GM13976 (cell line): ENCODE measurements at regions not wholly inside any gene's neighbourhood (a gene's known extent, or its start where the extent isn't known, plus 50 kb on each side); places are given as distances from the start of the nearest gene placed in this dataset.

ENCODE experiments used
- DNase-seq: peaks from one replicate; pipeline ENCODE4 v3.0.0; 2012; ENCODE audit warnings: low spot score
- CTCF ChIP-seq: IDR thresholded peaks from 2 replicates; pipeline ENCODE4 v1.5.1; 2012; ENCODE audit warnings: borderline replicate concordance, mild to moderate bottlenecking; ENCODE audit not compliant: insufficient read depth; ENCODE audit errors: extremely low read depth, missing control alignments, control extremely low read depth
- in situ Hi-C: fragments of 300-500 bp; cut with MboI; formaldehyde crosslinking; loops from one replicate; pipeline ENCODE4 v1.12.0; 2022; ENCODE audit warnings: low sequenced_read_pairs, mixed read lengths, inconsistent platforms; ENCODE audit not compliant: unreplicated experiment

- in situ Hi-C loops = no loop called here
- DNase-seq = no peak
- TF ChIP-seq CTCF = no peak
These were observed 858.7 kb downstream of the USP25 start for GRCh38 chr21:16588433-16588860.

DNA sequence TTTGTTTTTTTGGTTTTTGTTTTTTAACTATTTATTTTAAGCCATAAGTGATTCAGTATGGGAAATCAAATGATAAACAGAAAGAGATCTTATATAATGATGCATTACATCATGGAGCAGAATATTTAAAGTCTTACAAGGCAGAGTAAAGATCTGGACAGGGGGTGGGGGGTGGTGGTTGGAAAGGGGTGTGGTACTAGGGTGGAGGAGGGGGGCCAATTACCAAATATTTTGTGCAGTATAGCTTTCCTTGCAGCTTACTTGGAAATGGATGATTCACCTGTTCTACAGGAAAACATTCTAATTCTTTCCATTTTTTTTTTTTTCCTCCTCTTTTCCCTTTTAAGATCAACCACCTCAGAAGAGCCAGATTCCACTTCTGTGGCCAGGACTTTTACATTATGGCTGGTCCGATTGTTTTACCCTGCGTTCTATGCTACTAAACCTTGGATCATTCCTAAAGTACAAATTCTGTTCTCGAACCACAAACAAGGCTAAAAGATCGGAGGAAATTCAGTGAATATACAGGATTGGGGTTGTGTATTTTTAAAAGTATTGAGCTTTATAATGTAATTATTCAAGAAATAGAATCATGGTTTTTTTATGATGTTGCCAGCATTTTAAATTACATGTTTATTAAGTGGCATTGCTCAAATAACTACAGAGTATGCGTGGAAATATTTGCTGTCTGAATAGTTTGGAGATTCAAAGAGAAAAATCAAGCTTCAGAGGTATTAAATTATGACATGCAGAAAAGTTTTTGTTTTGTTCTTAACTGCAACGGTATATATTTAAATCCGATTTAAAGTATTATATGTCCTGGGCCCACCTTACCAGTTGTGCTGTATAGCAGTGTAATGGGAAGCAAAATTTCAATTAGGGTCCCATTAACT lies 859.5 kb downstream of the USP25 start:
- in situ Hi-C loops = no loop called here
- no peak for DNase-seq
- TF ChIP-seq CTCF = no peak

GRCh38 chr21:16590186-16590585 lies 860.4 kb downstream of the USP25 start:
- no peak for DNase-seq
- TF ChIP-seq CTCF = no peak
- in situ Hi-C loops = no loop called here

DNA sequence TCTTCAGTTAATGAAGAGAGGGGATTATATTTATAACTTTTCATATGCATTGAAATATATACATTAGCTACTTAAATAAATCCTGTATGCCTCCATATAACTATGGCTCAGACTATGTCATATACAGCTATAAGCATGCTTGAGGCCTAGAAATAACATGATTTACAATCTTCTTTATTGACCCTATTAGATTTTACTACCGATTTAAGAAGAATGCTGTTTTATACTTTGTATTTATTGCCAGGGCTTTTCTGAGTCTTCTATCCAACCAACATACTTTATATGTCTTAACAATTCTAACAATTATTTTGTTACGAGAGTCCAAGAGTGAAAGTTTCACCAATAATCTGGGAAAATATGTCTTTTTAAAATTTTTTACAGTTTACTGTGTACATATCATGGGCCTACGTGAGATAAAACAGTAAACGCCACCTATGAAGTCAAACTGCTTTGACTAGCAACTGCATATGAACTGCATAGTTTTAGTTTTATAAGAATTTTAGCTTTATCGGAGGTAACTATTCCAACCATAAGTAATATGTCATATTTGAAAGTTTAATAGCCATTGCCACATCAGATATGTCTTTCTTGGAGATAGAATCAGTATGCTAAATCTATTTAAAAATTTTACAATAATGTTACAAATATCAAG lies 861.0 kb downstream of the USP25 start:
- in situ Hi-C loops = no loop called here
- no peak for DNase-seq
- no peak for TF ChIP-seq CTCF

GRCh38 chr21:16592381-16592780 lies 862.6 kb downstream of the USP25 start:
- in situ Hi-C loops = no loop called here
- no peak for TF ChIP-seq CTCF
- DNase-seq = no peak

GRCh38 chr21:16594191-16594590 lies 864.4 kb downstream of the USP25 start:
- TF ChIP-seq CTCF = no peak
- in situ Hi-C loops = no loop called here

More at GRCh38 chr21:16594191-16594590, 864.4 kb downstream of the USP25 start:
- DNase-seq = no peak
